ENCODE measurements at regions not wholly inside any gene's neighbourhood (a gene's known extent, or its start where the extent isn't known, plus 50 kb on each side); places are given as distances from the start of the nearest gene placed in this dataset.

- Histone ChIP-seq H3K4me3 (no peak overlapping the region), H3K4me1 (no peaks in the 10 kb centered on the region), H3K36me3 (replicated peaks) (no peaks in the 10 kb centered on the region), H3K9me3 (no peaks in the 10 kb centered on the region), H3K27me3 (ENCODE audit: low read depth) (no peaks in the 10 kb centered on the region)
- DNase-seq (ENCODE audit: low spot score in 2 of 2): no peak
- in situ Hi-C loops (cut with MboI; ENCODE audit: low sequenced_read_pairs): no loop called here
These were observed 106.3 kb upstream of the JUN start for GRCh38 chr1:58890113-58890512.

GRCh38 chr1:58890609-58891008, 106.8 kb upstream of the JUN start:
- H3K36me3 ChIP-seq (replicated peaks): no peaks in the 10 kb centered on the region
- in situ Hi-C loops (cut with MboI; ENCODE audit: low sequenced_read_pairs): no loop called here
- no peaks in the 10 kb centered on the region for H3K4me1 ChIP-seq
- DNase-seq (ENCODE audit: low spot score in 2 of 2): no peak
- no peaks in the 10 kb centered on the region for H3K27me3 ChIP-seq (ENCODE audit: low read depth)
- no peaks in the 10 kb centered on the region for H3K9me3 ChIP-seq
- no peak overlapping the region for H3K4me3 ChIP-seq

GRCh38 chr1:58891347-58891746, 107.5 kb upstream of the JUN start:
- in situ Hi-C loops (cut with MboI; ENCODE audit: low sequenced_read_pairs): no loop called here

GRCh38 chr1:58893257-58893869, 109.5 kb upstream of the JUN start:
- Histone ChIP-seq H3K4me3 (no peak overlapping the region), H3K36me3 (replicated peaks) (no peaks in the 10 kb centered on the region), H3K4me1 (no peaks in the 10 kb centered on the region), H3K9me3 (no peaks in the 10 kb centered on the region), H3K27me3 (ENCODE audit: low read depth) (no peaks in the 10 kb centered on the region)
- in situ Hi-C loops (cut with MboI; ENCODE audit: low sequenced_read_pairs): no loop called here
- DNase-seq (ENCODE audit: low spot score in 2 of 2): no peak

More at GRCh38 chr1:58891347-58891746, 107.5 kb upstream of the JUN start:
- Histone ChIP-seq H3K36me3 (replicated peaks) (no peaks in the 10 kb centered on the region), H3K9me3 (no peaks in the 10 kb centered on the region), H3K27me3 (ENCODE audit: low read depth) (no peaks in the 10 kb centered on the region), H3K4me3 (no peak overlapping the region), H3K4me1 (no peaks in the 10 kb centered on the region)
- no peak for DNase-seq (ENCODE audit: low spot score in 2 of 2)

- DNase-seq (ENCODE audit: low spot score in 2 of 2): no peak
- Histone ChIP-seq H3K4me1 (no peaks in the 10 kb centered on the region), H3K27me3 (ENCODE audit: low read depth) (no peaks in the 10 kb centered on the region), H3K36me3 (replicated peaks) (no peaks in the 10 kb centered on the region), H3K4me3 (no peak overlapping the region), H3K9me3 (no peaks in the 10 kb centered on the region)
- in situ Hi-C loops (cut with MboI; ENCODE audit: low sequenced_read_pairs): no loop called here
These were observed 111.2 kb upstream of the JUN start for GRCh38 chr1:58895082-58895481.

- Histone ChIP-seq H3K4me3 (no peak overlapping the region), H3K4me1 (no peaks in the 10 kb centered on the region), H3K27me3 (ENCODE audit: low read depth) (no peaks in the 10 kb centered on the region), H3K9me3 (no peaks in the 10 kb centered on the region), H3K36me3 (replicated peaks) (no peaks in the 10 kb centered on the region)
- no peak for DNase-seq (ENCODE audit: low spot score in 2 of 2)
- in situ Hi-C loops (cut with MboI; ENCODE audit: low sequenced_read_pairs): no loop called here
These were observed 111.8 kb upstream of the JUN start for GRCh38 chr1:58895559-58896145.

GRCh38 chr1:58896246-58897183, 112.7 kb upstream of the JUN start:
- Histone ChIP-seq H3K4me3 (no peak overlapping the region), H3K9me3 (no peaks in the 10 kb centered on the region), H3K36me3 (replicated peaks) (no peaks in the 10 kb centered on the region), H3K27me3 (ENCODE audit: low read depth) (no peaks in the 10 kb centered on the region), H3K4me1 (no peaks in the 10 kb centered on the region)
- no peak for DNase-seq (ENCODE audit: low spot score in 2 of 2)
- in situ Hi-C loops (cut with MboI; ENCODE audit: low sequenced_read_pairs): no loop called here

GRCh38 chr1:58898739-58899586, 115.1 kb upstream of the JUN start:
- Histone ChIP-seq H3K36me3 (replicated peaks) (no peaks in the 10 kb centered on the region), H3K4me1 (peaks cover 2% of the 10 kb centered on the region; the same call in 1 of the 2 replicates), H3K9me3 (no peaks in the 10 kb centered on the region), H3K4me3 (no peak overlapping the region), H3K27me3 (ENCODE audit: low read depth) (no peaks in the 10 kb centered on the region)
- in situ Hi-C loops (cut with MboI; ENCODE audit: low sequenced_read_pairs): no loop called here
- DNase-seq (ENCODE audit: low spot score in 2 of 2): no peak

GRCh38 chr1:58899587-58900271, 115.9 kb upstream of the JUN start:
- no peak for DNase-seq (ENCODE audit: low spot score in 2 of 2)

GRCh38 chr1:58900396-58900795, 116.5 kb upstream of the JUN start:
- no peak for DNase-seq (ENCODE audit: low spot score in 2 of 2)
- no peaks in the 10 kb centered on the region for H3K9me3 ChIP-seq
- H3K36me3 ChIP-seq (replicated peaks): no peaks in the 10 kb centered on the region
- in situ Hi-C loops (cut with MboI; ENCODE audit: low sequenced_read_pairs): no loop called here
- H3K27me3 ChIP-seq (ENCODE audit: low read depth): no peaks in the 10 kb centered on the region
- peaks cover 6% of the 10 kb centered on the region for H3K4me1 ChIP-seq
- no peak overlapping the region for H3K4me3 ChIP-seq

More at GRCh38 chr1:58899587-58900271, 115.9 kb upstream of the JUN start:
- Histone ChIP-seq H3K27me3 (ENCODE audit: low read depth) (no peaks in the 10 kb centered on the region), H3K4me3 (no peak overlapping the region), H3K4me1 (peaks cover 6% of the 10 kb centered on the region), H3K9me3 (no peaks in the 10 kb centered on the region), H3K36me3 (replicated peaks) (no peaks in the 10 kb centered on the region)
- in situ Hi-C loops (cut with MboI; ENCODE audit: low sequenced_read_pairs): no loop called here

GRCh38 chr1:58901008-58901407, 117.2 kb upstream of the JUN start:
- Histone ChIP-seq H3K9me3 (no peaks in the 10 kb centered on the region), H3K4me1 (peaks cover 6% of the 10 kb centered on the region), H3K27me3 (ENCODE audit: low read depth) (no peaks in the 10 kb centered on the region), H3K36me3 (replicated peaks) (no peaks in the 10 kb centered on the region), H3K4me3 (no peak overlapping the region)
- in situ Hi-C loops (cut with MboI; ENCODE audit: low sequenced_read_pairs): no loop called here
- no peak for DNase-seq (ENCODE audit: low spot score in 2 of 2)

- no peak for DNase-seq (ENCODE audit: low spot score in 2 of 2)
- H3K27me3 ChIP-seq (ENCODE audit: low read depth): no peaks in the 10 kb centered on the region
- no peaks in the 10 kb centered on the region for H3K9me3 ChIP-seq
- no peak overlapping the region; the same call in 1 of the 2 replicates for H3K4me3 ChIP-seq
- H3K4me1 ChIP-seq: peaks cover 6% of the 10 kb centered on the region
- no peaks in the 10 kb centered on the region for H3K36me3 ChIP-seq (replicated peaks)
- in situ Hi-C loops (cut with MboI; ENCODE audit: low sequenced_read_pairs): no loop called here
These were observed 119.1 kb upstream of the JUN start for GRCh38 chr1:58902830-58903513.
